ENCODE measurements at regions not wholly inside any gene's neighbourhood (a gene's known extent, or its start where the extent isn't known, plus 50 kb on each side); places are given as distances from the start of the nearest gene placed in this dataset.

DNA sequence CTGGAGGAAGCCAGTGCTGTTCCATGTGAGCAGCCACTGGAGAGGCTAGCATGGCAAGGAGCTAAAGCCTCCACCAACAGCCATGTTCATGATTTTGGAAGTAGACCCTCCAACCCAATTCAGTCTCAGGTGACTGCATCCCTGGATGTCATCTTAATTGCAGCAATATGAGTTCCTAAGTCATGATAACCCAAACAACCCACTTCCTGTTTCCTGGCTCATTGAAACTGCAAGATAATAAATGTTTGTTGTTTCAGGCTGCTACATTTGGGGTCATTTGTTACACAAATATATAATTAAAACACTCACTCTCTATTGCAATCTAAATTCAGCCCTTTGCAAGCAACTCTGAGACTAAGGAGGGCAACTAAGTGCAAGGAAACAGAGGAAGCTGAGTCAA is 62.4 kb upstream of the SLC24A5 start:
- Mint-ChIP-seq H3K9me3 (no peaks in the 10 kb centered on the region), H3K4me1 (ENCODE audit: low read depth) (peaks cover 6% of the 10 kb centered on the region), H3K36me3 (ENCODE audit: low read depth) (no peaks in the 10 kb centered on the region), H3K27ac (no peak overlapping the region), H3K4me3 (ENCODE audit: low read depth) (no peak overlapping the region), H3K27me3 (ENCODE audit: low read depth) (peaks cover 2% of the 10 kb centered on the region)
- DNase-seq (ENCODE audit: low spot score) = no peak
- intact Hi-C loops (cut with micrococcal nuclease) = no loop called here

DNA sequence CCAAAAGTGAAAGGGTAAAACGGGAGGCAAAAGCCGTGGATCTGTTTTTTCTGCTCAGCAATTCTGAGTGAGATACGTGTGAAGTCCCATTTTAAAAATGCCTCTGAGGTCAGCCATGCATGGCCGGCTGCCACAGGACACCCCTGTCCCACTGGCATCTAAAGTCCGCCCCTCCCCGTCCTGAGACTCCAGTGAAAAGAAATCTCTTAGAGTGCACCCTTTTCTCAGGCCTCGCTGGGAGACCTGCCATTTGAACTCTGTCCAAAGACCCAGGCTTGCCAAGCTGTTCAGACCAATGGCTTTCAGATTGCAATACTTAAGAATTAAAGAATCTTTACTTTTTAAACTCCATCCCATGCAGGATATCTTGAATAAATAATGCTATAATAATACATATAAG is 61.0 kb upstream of the SLC24A5 start:
- H3K9me3 Mint-ChIP-seq = no peaks in the 10 kb centered on the region
- intact Hi-C loops (cut with micrococcal nuclease) = no loop called here
- no peak overlapping the region for H3K4me3 Mint-ChIP-seq (ENCODE audit: low read depth)
- no peak for DNase-seq (ENCODE audit: low spot score)
- no peaks in the 10 kb centered on the region for H3K27me3 Mint-ChIP-seq (ENCODE audit: low read depth)
- H3K27ac Mint-ChIP-seq = no peak overlapping the region
- peaks cover 6% of the 10 kb centered on the region for H3K4me1 Mint-ChIP-seq (ENCODE audit: low read depth)
- no peaks in the 10 kb centered on the region for H3K36me3 Mint-ChIP-seq (ENCODE audit: low read depth)

DNA sequence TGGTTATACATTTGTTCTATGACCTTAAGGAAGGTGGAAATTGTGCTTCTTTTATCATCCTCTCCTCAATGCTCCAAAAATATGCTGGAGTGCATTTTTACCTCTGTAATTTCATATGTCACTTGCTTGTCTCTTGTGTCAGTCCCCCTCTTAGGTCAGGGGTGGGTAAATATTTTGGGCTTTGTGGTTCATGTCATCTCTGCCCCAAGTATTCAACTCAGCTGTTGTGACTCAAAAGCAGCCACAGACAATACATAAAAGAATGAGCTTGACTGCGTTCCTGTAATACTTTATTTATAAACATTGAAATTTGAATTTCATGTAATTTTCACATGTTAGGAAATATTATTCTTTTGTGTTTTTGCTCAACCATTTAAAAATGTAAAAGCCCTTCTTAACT is 60.4 kb upstream of the SLC24A5 start:
- Mint-ChIP-seq H3K9me3 (no peaks in the 10 kb centered on the region), H3K27ac (no peak overlapping the region), H3K4me3 (ENCODE audit: low read depth) (no peak overlapping the region), H3K27me3 (ENCODE audit: low read depth) (no peaks in the 10 kb centered on the region), H3K4me1 (ENCODE audit: low read depth) (peaks cover 6% of the 10 kb centered on the region), H3K36me3 (ENCODE audit: low read depth) (no peaks in the 10 kb centered on the region)
- DNase-seq (ENCODE audit: low spot score) = no peak
- intact Hi-C loops (cut with micrococcal nuclease) = no loop called here

DNA sequence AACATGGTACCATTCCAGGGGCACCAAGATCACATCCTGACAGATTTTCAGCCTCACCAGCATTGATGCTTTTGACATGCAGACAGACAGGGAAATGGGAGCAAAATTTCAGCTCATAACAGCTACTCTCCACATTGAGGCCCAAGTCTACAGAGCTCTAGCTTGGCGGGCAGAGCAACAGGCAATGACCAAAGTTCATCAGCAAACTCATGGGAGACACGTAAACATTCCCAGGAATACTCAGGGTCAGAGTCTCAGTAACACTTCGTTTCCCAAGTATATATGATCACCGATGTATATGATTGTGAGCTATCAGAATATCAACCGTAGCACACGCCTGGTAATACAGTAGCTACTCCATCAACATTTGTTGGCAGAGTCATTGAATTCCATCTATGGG is 59.2 kb upstream of the SLC24A5 start:
- peaks cover 6% of the 10 kb centered on the region for H3K4me1 Mint-ChIP-seq (ENCODE audit: low read depth)
- H3K36me3 Mint-ChIP-seq (ENCODE audit: low read depth) = no peaks in the 10 kb centered on the region
- H3K9me3 Mint-ChIP-seq = no peaks in the 10 kb centered on the region
- DNase-seq (ENCODE audit: low spot score) = no peak
- no peaks in the 10 kb centered on the region for H3K27me3 Mint-ChIP-seq (ENCODE audit: low read depth)
- H3K27ac Mint-ChIP-seq = no peak overlapping the region
- intact Hi-C loops (cut with micrococcal nuclease) = no loop called here
- no peak overlapping the region for H3K4me3 Mint-ChIP-seq (ENCODE audit: low read depth)

DNA sequence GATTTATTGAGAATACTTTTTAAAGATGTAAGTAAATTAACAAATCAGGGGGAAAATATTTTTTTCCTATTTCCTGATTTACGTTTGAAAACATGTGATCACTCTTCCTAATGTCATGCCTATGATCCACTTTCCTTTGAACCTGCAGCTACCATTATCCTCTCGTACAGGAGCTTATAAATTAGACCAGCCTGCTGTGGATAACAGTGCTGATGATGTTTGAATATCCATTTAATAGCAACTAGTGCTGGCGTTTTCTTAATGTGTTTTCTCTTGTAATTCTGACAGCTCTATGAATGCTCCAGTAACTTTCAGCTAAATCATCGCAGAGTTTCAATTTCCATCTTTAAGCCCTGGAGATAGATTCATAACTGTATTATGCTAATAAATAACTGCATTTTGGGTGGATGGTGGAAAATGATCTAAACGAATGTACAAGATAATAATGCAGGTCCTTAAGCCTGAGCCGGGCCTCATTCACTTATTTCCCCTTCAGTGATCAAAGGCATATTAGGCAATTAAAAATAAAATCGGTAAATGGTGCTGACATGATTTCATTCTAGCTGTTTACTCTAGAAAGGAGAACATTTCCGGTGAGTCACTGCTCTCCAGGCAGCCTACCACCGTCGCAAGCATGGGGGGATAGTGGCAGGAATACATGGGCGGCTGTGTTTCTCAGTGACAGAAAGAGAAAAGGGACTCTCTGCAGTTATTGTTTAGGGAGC is 58.5 kb upstream of the SLC24A5 start:
- Mint-ChIP-seq H3K4me3 (ENCODE audit: low read depth) (no peak overlapping the region), H3K36me3 (ENCODE audit: low read depth) (no peaks in the 10 kb centered on the region), H3K27ac (no peak overlapping the region), H3K4me1 (ENCODE audit: low read depth) (peaks cover 6% of the 10 kb centered on the region), H3K9me3 (no peaks in the 10 kb centered on the region), H3K27me3 (ENCODE audit: low read depth) (no peaks in the 10 kb centered on the region)
- DNase-seq (ENCODE audit: low spot score) = no peak
- intact Hi-C loops (cut with micrococcal nuclease) = no loop called here

DNA sequence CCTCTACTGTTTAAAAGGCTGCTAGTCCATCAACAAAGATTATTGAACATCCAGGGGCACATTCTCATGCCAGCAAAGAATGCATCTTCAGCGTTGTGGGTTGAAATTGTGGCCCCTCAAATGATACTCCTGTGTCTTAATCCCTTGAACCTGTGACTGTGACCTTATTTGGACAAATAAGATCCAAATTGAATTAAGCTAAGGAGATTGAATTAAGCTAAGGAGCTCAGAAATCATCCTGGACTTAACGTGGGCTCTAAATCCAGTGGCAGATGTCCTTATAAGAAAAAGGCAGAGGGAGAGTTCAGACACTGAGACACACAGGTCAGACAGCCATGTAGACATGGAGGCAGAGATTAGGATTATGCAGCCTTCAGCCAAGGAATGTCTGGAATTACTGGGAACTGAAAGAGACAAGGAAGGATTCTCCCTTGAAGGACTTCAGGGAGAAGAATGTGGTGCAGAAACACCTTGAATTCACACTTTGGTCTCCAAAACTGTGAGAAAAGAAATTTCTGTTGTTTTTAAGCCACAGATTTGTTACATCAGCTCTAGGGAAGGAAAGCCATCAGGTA is 57.3 kb upstream of the SLC24A5 start:
- DNase-seq (ENCODE audit: low spot score) = no peak
- Mint-ChIP-seq H3K4me3 (ENCODE audit: low read depth) (no peak overlapping the region), H3K27me3 (ENCODE audit: low read depth) (no peaks in the 10 kb centered on the region), H3K4me1 (ENCODE audit: low read depth) (peaks cover 2% of the 10 kb centered on the region), H3K9me3 (no peaks in the 10 kb centered on the region), H3K36me3 (ENCODE audit: low read depth) (no peaks in the 10 kb centered on the region), H3K27ac (no peak overlapping the region)
- intact Hi-C loops (cut with micrococcal nuclease) = no loop called here

DNA sequence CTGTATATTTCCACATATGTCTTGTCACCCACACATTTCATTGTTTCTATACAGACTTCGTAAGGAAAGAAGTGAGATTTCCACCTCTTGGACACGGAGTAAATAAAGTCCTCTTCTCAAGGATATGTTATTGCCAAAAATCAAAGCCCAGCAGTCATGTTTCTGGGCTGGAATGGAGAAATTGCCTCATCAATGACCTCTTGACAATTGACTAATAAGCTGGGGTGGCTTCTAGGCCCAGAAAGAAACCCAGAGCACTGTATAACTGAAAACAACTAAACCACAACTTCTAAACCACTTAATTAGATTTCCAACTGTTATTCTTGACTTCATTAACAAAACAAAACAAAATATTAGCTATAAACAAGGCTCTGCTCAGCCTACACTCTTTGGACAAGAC is 56.4 kb upstream of the SLC24A5 start:
- no peaks in the 10 kb centered on the region for H3K4me1 Mint-ChIP-seq (ENCODE audit: low read depth)
- no peak for DNase-seq (ENCODE audit: low spot score)
- H3K36me3 Mint-ChIP-seq (ENCODE audit: low read depth) = no peaks in the 10 kb centered on the region
- no peaks in the 10 kb centered on the region for H3K9me3 Mint-ChIP-seq
- intact Hi-C loops (cut with micrococcal nuclease) = no loop called here
- no peaks in the 10 kb centered on the region for H3K27me3 Mint-ChIP-seq (ENCODE audit: low read depth)
- no peak overlapping the region for H3K4me3 Mint-ChIP-seq (ENCODE audit: low read depth)
- no peak overlapping the region for H3K27ac Mint-ChIP-seq

DNA sequence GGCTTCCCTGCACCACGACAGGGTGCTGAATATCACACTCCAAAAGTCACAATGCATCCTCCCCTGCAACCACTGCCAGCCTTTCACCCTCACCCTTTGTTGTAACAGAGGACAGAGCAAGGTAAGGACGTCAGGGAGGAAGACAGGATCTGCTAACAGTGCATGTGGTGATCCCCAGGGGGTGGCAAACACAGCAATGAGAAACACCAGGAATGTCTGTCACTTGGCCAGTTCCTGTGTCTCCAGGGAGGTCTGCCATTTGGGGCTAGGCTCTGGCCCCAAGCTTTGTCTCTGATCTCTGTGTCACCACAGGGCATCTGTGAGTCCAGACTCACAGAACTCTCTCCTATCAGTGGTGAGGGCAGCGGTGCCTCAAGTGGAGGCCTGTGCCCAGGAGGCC is 54.3 kb upstream of the SLC24A5 start:
- Mint-ChIP-seq H3K27ac (no peak overlapping the region), H3K4me1 (ENCODE audit: low read depth) (no peaks in the 10 kb centered on the region), H3K4me3 (ENCODE audit: low read depth) (no peak overlapping the region), H3K9me3 (no peaks in the 10 kb centered on the region), H3K36me3 (ENCODE audit: low read depth) (no peaks in the 10 kb centered on the region), H3K27me3 (ENCODE audit: low read depth) (no peaks in the 10 kb centered on the region)
- intact Hi-C loops (cut with micrococcal nuclease) = no loop called here
- DNase-seq (ENCODE audit: low spot score) = no peak

Measured in activated T-helper 2 cell treated with anti-CD3 and anti-CD28 coated beads, Interferon-gamma antibody, Interleukin-2, Interleukin-4, amounts not matched to agents 10 μg/mL and 5 μg/mL and 100 μg/mL, durations not matched to agents 14 hours and 24 hours and 36 hours (primary cell).